RWPE1 (cell line): ENCODE measurements at regions not wholly inside any gene's neighbourhood (a gene's known extent, or its start where the extent isn't known, plus 50 kb on each side); places are given as distances from the start of the nearest gene placed in this dataset.

Experiments
- CTCF ChIA-PET: fragments of 350-600 bp; sonication (Branson Sonifier 250); formaldehyde crosslinking; extraction: SDS; loops from one replicate; lab custom pipeline; 2021; lab: Yijun Ruan, JAX
- POLR2A ChIA-PET: fragments of 400-600 bp; formaldehyde crosslinking; extraction: SDS; loops from one replicate; lab custom pipeline; 2020; ENCODE audit warnings: antibody characterized with exemption; ENCODE audit not compliant: low non-redundant PET; lab: Yijun Ruan, JAX
- DNase-seq: peaks from one replicate; pipeline ENCODE4 v3.0.0; 2012; ENCODE audit warnings: low spot score
- H3K27ac ChIP-seq: fragments of 450-650 bp; 2 replicates; pipeline ENCODE4 v1.5.1; 2017
- TF ChIP-seq, protein P1 (sequence below): fragments of 450-650 bp; conservative IDR thresholded peaks from 2 replicates; pipeline ENCODE4 v1.5.1; 2017; ENCODE audit warnings: low read depth, mild to moderate bottlenecking

DNA sequence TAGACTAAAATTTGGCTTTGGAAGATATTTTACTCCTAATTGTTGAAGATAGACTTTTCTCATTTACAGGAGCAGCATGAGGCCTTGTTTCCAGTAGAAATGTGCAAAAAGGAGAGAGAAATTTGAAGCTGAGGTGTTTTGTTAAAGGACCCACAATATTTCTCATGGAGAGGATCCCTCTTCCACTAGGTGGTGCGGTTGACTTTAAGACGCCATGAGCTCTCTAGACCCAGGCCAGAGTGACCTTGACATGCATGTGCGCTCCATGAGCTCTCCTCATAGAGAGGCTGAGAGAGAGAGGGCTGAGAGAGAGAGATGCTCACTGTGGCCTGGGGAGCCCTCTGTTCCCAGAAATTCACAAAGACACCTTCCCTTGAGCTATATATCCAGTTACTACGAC is 861.2 kb upstream of the EYS start:
- TF ChIP-seq, protein P1, sequence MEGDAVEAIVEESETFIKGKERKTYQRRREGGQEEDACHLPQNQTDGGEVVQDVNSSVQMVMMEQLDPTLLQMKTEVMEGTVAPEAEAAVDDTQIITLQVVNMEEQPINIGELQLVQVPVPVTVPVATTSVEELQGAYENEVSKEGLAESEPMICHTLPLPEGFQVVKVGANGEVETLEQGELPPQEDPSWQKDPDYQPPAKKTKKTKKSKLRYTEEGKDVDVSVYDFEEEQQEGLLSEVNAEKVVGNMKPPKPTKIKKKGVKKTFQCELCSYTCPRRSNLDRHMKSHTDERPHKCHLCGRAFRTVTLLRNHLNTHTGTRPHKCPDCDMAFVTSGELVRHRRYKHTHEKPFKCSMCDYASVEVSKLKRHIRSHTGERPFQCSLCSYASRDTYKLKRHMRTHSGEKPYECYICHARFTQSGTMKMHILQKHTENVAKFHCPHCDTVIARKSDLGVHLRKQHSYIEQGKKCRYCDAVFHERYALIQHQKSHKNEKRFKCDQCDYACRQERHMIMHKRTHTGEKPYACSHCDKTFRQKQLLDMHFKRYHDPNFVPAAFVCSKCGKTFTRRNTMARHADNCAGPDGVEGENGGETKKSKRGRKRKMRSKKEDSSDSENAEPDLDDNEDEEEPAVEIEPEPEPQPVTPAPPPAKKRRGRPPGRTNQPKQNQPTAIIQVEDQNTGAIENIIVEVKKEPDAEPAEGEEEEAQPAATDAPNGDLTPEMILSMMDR = no peak
- no peak overlapping the region for H3K27ac ChIP-seq
- ChIA-PET CTCF (no interaction called here), POLR2A (no interaction called here)
- DNase-seq = no peak

DNA sequence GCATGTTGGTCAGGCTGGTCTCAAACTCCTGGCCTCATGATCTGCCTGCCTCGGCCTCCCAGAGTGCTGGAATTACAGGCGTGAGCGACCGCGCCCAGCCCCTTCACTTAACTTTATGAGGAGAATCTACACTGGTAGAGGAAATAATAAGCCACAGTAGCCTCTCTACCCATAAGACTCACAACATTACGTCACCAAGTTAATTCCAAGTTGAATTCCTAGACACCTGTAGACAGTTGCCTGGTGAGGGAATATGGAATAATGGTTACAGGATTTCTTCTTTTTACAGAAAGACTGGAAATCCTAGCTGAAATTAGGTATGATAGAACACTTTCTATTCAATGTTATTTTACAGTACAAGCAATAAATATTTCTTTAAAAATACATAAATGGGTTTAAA is 854.5 kb upstream of the EYS start:
- TF ChIP-seq, protein P1 = no peak
- CTCF ChIA-PET = no interaction called here
- no peak overlapping the region for H3K27ac ChIP-seq
- no peak for DNase-seq
- POLR2A ChIA-PET = no interaction called here

DNA sequence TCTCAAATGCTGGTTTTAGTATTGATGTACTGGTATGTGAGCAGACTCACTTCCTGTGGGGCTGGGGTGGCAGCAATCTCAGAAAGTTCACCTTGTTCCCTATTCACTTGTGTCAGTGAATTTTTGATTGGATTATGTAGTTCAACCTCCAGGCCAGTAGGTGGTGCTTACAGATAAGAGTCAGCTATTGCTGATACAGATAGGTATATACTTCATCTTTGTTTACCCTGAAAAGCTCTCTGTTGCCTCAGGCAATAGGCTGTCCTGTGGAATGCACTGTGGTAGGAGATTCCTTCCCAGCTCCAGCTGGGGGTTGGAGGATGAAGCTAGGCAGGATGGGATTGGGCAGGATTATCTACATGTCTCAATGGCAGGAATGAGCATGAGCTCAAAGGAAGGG is 851.2 kb upstream of the EYS start:
- ChIA-PET CTCF (interaction anchor here (0.7 kb wide), 1 partner anchor 13 kb away, joined by 3 read pairs; no protein-coding TSS in a partner anchor), POLR2A (no interaction called here)
- TF ChIP-seq, protein P1 = no peak
- DNase-seq = no peak
- no peak overlapping the region for H3K27ac ChIP-seq

DNA sequence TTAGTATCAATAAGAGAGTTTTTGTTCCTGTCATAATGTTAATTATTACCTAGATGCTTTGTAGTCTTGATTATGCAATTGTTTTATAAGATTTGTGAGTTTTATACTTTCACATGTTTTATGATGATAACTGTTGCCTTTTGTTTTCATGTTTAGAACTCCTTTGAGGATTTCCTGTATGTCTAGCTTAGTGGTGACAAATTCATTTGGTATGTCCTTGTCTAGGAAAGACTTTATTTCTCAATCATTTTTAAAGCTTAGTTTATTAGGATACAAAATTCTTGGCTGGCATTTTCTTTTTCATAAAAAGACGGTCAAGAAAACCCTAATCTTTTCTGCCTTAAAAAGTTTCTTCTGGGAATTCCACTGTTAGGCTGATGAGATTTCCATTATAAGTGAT is 849.9 kb upstream of the EYS start:
- ChIA-PET POLR2A (no interaction called here), CTCF (no interaction called here)
- TF ChIP-seq, protein P1 = no peak
- H3K27ac ChIP-seq = no peak overlapping the region
- no peak for DNase-seq

DNA sequence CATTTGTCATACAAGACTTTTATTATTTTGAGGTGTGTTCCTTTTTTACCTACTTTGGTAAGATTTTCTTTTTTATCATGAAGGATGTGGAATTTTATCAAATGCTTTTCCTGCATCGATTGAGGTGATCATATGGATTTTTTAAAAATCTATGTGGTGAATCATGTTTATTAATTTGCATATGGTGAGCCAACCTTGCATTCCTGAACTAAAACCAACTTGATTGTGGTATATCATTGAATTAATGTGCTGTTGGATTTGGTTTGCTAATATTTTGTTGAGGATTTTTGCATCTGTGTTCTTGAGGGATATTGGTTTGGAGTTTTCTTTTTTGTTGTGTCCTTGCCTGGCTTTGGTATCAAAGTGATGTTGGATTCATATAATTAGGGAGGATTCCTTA is 848.1 kb upstream of the EYS start:
- TF ChIP-seq, protein P1 = no peak
- CTCF ChIA-PET = no interaction called here
- no peak for DNase-seq
- POLR2A ChIA-PET = no interaction called here
- no peak overlapping the region for H3K27ac ChIP-seq

DNA sequence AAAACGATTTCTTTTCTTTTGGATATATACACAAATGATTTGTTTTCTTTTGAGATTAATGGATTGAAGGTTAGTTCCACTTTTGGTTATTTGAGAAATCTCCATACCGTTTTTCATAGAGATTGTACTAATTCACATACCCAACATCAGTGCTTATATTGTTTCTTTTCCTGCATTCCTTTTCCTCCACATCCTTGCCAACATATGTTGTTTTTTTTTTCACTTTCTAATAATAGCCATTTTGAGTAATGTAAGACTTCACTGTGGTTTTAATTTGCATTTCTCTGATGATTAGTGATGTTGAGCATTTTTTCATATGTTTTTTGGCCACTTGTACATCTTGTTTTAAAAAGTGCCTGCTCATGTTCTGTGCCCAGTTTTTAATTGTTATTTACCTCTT is 846.4 kb upstream of the EYS start:
- no peak for DNase-seq
- ChIA-PET POLR2A (no interaction called here), CTCF (no interaction called here)
- no peak overlapping the region for H3K27ac ChIP-seq
- TF ChIP-seq, protein P1 = no peak

DNA sequence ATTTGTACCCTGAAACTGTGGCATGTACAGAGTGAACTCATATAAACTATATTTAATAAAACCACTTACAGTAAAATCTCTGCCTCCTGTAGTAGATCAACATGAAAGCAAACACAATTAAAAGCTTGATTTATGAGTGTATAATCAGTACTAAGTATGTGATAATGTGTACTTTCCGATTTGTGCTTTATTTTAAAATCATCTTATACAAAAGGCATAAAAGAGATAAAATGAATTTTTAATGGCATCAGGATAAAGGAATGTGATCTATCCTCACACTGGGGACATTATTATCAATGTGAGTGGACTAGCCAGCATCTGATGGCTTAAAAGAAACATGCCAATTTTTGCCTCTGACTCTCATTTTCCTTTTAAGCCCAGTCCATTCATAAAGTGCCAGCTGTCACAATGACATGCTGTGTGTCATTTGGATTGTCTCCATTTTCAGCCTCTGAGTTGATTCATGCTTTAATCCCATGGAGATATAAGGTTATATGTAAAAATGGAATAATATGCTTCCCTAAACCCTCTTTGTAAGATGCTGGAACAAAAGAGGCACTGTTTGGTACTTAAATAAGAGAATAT is 831.6 kb upstream of the EYS start:
- TF ChIP-seq, protein P1 = no peak
- DNase-seq = no peak
- ChIA-PET CTCF (no interaction called here), POLR2A (no interaction called here)
- no peak overlapping the region for H3K27ac ChIP-seq
